Embryonic facial prominence (tissue), 1 donor: ENCODE measurements at regions not wholly inside any gene's neighbourhood (a gene's known extent, or its start where the extent isn't known, plus 50 kb on each side); places are given as distances from the start of the nearest gene placed in this dataset.

Source experiments
- DNase-seq: peaks from one replicate; pipeline ENCODE4 v3.0.0-alpha.2; 2016; ENCODE audit errors: extremely low spot score

DNA sequence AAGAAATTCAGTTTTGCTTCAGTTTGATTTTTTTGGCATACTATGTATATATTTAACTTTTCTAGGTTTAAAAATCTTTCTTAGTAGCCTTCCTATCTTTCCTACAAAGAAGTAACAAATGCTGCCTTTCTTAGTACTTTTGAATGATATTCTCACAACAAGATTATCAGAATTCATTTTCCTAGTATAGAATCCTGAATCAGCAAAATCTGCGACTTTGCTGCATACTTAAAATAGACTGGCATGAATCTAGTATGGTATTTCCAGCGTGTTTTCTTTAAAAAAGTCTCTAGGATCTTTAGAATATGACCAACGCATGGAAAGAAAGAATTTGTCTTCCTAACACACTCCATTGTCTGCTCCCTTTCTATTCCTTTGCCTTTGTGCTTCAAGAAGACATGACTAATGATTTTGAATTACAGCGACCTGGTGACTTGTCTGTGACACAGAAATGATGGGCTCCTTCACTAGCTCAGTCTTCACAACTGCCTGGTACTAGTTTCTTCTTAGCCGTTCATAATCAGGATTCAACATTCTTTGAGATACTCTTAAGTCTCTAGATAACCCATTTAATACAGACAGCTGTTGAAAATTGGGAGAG lies 349.8 kb downstream of the PPARGC1A start:
- DNase-seq: no peak

- DNase-seq: no peak
Observed at GRCh38 chr4:23533859-23534258, 356.0 kb downstream of the PPARGC1A start.

DNA sequence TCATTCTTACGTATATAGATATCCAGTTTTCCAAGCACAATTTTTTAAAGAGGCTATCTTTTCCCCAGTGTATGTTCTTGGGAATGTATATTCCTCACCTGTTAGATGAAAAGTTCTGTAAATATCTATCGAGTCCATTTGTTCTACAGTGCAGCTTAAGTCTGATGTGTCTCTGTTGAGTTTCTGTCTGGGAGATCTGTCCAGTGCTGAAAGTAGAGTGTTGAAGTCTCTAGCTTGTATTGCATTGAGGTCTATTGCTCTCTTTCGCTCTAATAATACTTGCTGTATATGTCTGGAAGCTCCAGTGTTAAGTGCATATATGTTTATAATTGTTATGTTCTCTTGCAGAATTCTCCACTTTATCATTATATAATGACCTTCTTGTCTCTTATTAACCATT lies 373.1 kb downstream of the PPARGC1A start:
- DNase-seq: no peak

DNA sequence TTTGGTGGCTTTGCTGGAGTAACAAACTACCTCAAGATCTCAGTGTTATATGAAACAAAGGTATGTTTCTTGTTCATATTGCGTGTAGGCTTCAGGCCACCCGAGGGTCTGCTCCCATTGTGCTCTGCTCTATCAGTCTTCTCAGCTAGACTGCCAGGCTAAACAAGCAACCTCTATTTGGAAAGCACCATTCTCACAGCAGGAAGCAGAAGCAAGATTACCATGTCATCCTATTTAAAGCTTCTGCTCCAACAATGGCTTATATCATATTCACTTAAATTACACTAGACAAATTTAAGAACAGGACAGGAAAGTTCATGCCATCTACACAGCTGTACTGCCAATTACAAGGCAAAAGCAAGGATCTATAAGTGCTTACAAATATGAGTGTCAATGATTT lies 385.8 kb downstream of the PPARGC1A start:
- no peak for DNase-seq

DNA sequence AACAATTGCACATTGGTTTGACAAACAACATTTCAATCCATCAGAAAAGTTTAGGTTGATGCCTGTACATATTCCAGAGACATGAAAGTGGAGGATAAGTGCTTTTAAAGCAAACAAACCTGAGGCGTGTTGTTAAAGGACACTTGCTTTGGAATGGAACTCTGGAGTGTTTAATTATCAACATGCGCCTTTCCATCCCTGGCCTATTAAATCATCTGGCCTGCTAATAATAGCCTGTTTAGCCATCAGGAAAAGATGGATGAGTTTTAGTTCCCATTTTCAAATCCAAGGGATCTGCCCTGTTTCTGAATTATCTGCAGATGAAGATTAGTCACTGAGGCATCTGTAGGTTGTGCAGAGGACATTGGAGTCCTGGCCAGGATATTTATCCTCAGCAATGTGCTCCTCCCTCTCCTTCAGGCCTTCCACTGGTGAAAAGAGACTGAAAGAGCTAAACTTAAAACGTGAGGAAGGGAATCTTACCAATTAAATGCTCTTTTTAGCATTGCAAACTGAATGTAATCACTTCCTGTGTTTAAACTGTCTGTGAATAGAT lies 388.9 kb downstream of the PPARGC1A start:
- no peak for DNase-seq

- no peak for DNase-seq
Observed at GRCh38 chr4:23485801-23486200, 404.0 kb downstream of the PPARGC1A start.

GRCh38 chr4:23484689-23485088 lies 405.2 kb downstream of the PPARGC1A start:
- DNase-seq: no peak

DNA sequence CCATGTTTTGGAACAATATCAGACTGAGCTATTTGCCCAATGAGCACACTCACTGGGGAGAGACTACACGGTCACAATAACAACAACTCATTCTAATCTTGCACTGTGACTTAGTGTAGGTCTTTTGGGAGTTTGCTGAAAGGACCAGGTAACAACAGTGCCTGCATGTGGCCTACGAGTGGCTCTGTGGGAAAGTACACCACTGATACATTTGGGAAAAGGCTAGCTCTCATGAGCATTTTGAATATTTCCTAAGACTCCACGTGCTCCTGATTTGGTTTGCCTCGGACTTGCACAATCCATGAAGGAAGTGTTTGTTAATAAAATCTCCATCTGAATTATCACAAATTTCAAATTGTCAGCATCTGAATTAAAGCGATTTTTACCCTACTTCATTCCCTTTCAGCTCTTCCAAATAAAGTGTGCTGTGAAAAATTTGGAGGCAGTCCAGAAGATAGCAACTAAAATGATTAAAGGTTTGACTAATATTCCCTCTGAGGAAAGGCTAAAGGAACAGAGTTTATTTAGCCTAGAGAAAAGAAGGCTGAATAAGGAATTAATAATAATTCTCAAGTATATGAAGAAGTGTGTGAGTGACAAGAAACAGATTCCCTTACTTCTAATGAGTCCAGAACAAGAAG lies 406.4 kb downstream of the PPARGC1A start:
- no peak for DNase-seq

DNA sequence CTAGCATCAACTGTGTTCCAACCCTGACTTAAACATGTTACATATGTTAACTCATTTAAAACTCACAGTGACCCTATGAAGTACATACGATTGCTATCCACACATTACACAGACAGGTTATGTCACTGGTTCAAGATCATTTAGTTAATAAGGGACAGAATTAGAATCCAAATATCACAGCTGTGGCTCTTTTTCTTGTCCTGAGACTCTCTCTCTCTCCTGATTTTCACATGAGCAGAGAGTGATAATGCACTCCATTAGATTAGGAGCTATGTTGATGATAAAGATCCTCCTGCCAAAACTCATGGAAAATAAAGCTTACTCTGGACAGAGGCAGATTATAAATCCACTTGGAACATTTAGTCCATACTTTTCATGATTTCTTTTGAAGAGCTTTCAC lies 408.3 kb downstream of the PPARGC1A start:
- no peak for DNase-seq

- DNase-seq: no peak
Observed at GRCh38 chr4:23477905-23478304, 411.9 kb downstream of the PPARGC1A start.

DNA sequence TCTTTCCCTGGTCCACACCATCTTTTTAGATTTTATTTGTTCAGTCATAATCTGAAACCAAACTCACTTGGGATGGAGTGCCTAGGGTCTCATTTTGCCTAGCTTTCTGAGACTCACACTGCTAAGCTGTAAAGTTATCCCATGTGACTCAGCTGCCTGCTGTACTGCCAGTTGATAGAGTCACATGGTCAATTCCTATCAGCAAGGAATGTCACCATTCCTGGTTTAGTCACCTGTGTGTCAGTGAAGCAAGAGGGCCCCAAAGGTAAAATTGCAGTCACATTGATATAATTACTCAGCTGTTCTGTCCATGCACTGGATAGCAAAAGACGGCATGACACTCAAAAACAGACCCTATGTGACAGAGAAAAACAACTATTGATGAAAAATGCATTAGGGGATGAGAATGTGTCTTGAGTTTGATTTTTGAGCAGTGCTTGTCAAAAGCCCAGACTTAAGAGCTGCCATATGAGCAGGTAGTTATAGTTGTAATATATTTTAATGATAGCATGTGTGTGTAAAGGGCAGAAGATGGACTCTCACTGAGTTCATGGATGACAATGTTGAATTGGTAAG lies 413.2 kb downstream of the PPARGC1A start:
- no peak for DNase-seq

GRCh38 chr4:23463071-23463470 lies 426.8 kb downstream of the PPARGC1A start:
- DNase-seq: no peak

DNA sequence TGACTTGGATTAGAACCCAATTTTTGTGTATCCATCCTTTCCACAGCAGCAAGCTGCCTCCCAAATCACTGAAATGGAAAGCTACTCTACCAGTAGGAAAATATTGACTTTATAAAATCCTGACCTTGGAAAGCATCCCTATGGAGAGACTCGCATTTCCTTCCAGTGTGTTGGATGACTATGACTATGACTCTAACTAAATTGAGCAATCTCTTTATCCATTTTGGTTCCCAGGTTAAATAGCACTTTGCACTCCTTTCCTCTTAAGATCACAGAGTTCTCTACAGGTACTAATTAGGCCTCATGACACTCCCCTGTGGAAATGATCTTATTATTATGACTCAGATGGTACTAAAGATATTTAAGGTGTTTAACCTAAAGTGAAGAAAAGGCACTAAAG lies 431.8 kb downstream of the PPARGC1A start:
- DNase-seq: no peak

DNA sequence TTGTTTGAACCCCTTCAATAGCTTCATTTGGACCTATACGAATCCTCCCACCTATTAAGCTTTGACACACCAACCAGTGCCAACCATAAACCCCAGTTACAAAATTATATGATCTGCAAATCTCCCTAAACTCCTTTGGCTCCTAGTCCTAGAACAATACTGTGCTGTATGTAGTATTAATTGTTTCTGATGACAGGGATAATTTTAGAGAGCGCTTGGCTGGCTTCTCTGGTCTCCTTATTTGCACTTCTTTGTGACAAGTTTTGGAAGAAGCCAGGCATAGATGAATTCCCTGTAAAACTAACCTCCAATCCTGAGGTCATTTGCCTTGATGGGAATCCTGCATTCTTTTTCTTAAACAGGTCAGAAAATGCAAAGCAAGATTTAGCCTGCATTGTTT lies 433.0 kb downstream of the PPARGC1A start:
- DNase-seq: no peak

- DNase-seq: no peak
Observed at GRCh38 chr4:23455456-23456158, 434.2 kb downstream of the PPARGC1A start.

- DNase-seq: no peak
Observed at GRCh38 chr4:23441530-23442069, 448.2 kb downstream of the PPARGC1A start.

DNA sequence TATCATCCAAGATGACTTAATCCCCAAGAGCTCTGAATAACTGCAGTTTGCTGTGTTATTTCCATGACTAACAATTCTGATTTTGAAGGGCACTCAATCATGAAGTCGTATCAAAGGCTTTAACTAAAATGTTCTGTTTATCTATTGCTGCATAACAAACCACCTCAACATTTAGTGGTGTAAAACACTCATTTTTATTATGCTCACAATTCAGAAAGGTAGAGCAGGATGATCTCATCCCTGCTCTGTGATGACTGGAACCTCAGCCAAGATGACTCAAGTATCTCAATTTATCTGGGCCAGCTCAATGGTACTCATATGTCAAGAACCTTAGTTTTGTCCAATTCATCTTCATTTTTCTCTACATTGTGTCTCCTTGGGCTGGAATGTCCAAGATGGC lies 451.1 kb downstream of the PPARGC1A start:
- no peak for DNase-seq

GRCh38 chr4:23429497-23429896 lies 460.4 kb downstream of the PPARGC1A start:
- DNase-seq: no peak

GRCh38 chr4:23425570-23425969 lies 464.3 kb downstream of the PPARGC1A start:
- no peak for DNase-seq

GRCh38 chr4:23423540-23423939 lies 466.3 kb downstream of the PPARGC1A start:
- no peak for DNase-seq

DNA sequence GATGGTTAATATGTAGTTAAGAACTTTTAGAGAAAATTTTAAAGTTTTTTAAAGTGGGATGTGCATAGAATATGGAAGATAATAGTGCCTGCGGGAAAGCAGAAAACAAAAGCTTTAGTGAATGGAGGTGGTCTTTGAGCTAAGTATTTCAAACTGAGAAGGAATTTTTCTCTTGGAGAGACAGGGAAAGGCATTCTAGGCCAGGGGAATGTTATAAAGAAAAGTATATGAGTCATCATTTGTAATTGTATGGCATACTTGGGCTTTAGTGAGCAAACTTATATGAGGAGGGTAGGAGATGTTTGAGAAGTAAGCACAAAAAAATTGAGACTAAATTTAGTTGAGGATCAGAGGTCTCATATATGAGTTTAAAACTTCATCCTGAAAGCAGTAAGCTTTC lies 467.0 kb downstream of the PPARGC1A start:
- no peak for DNase-seq

DNA sequence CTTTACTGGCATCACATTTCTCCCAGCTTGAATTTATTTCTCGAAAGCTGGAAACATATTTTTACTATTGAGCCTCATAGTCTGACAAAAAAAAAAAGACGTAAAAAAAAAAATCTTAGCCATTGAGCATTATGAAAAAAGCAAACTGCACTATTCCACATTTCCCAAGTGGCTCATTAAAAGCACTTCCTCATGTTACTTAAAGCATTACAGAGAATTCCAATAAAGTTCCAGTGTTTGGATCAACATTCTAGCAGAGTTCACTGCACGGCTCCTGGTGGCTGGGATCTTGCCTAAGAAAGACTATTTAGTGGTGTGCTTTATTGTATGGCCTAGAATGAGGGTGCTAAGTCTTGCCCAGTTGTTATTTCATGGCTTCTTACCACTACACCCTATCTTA lies 476.2 kb downstream of the PPARGC1A start:
- DNase-seq: no peak
